ENCODE measurements at regions not wholly inside any gene's neighbourhood (a gene's known extent, or its start where the extent isn't known, plus 50 kb on each side); places are given as distances from the start of the nearest gene placed in this dataset.

- no peak for TF ChIP-seq EZH2phosphoT487 (IDR thresholded peaks at IDR 0.05; ENCODE audit: borderline replicate concordance)
- TF ChIP-seq, protein P1, sequence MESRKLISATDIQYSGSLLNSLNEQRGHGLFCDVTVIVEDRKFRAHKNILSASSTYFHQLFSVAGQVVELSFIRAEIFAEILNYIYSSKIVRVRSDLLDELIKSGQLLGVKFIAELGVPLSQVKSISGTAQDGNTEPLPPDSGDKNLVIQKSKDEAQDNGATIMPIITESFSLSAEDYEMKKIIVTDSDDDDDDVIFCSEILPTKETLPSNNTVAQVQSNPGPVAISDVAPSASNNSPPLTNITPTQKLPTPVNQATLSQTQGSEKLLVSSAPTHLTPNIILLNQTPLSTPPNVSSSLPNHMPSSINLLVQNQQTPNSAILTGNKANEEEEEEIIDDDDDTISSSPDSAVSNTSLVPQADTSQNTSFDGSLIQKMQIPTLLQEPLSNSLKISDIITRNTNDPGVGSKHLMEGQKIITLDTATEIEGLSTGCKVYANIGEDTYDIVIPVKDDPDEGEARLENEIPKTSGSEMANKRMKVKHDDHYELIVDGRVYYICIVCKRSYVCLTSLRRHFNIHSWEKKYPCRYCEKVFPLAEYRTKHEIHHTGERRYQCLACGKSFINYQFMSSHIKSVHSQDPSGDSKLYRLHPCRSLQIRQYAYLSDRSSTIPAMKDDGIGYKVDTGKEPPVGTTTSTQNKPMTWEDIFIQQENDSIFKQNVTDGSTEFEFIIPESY (IDR thresholded peaks at IDR 0.05; ENCODE audit: extremely low read depth, insufficient replicate concordance, low read length), result no peak
- no peak for TF ChIP-seq POLR2A (IDR thresholded peaks at IDR 0.05; ENCODE audit: borderline replicate concordance, extremely low read depth, insufficient read depth, insufficient read length)
- TF ChIP-seq POLR2AphosphoS5 (IDR thresholded peaks at IDR 0.05; ENCODE audit: low read depth, low read length), result no peak
- no peak for TF ChIP-seq CTCF (IDR thresholded peaks at IDR 0.05 in 2 of 3, conservative IDR thresholded peaks at IDR 0.05 in 1 of 3; ENCODE audit: borderline replicate concordance in 1 of 3, insufficient read depth in 1 of 3, low read depth in 2 of 3, low read length in 2 of 3)
Measured at GRCh38 chr15:46315434-46315833, 680.6 kb downstream of the SQOR start.

All from HCT116 (cell line).